Renal cortex interstitium (tissue), 11 donors: ENCODE measurements at regions not wholly inside any gene's neighbourhood (a gene's known extent, or its start where the extent isn't known, plus 50 kb on each side); places are given as distances from the start of the nearest gene placed in this dataset.
A peak's percentile ranks its signal among the peaks of the same experiment; 100 is the strongest.

Experiments used
- DNase-seq, 11 donors: peaks; one replicate each; pipeline ENCODE4 v3.0.0-alpha.2; 2013; ENCODE audit warnings: low read depth in 9 of 11, low spot score in 4 of 11; ENCODE audit errors: extremely low read depth in 1 of 11

DNA sequence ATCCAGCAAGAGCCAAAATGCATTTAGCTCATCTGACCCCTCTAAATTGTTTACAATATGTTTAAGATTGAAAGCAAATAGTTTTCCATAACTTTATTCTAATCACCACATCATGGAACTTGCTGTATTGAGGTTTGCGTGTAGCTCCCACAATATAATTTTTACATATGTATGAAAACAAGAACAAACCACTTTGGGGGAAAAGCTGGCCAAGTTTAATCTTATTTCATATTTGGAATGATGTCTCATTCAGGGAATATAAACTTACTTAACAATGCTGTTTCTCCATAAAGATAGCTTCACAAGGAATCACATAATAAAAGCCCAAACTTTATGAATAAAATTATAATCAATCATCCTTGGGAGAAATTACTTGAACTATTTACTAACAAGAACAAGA is 194.6 kb upstream of the PCSK5 start:
- DNase-seq: no peak

DNA sequence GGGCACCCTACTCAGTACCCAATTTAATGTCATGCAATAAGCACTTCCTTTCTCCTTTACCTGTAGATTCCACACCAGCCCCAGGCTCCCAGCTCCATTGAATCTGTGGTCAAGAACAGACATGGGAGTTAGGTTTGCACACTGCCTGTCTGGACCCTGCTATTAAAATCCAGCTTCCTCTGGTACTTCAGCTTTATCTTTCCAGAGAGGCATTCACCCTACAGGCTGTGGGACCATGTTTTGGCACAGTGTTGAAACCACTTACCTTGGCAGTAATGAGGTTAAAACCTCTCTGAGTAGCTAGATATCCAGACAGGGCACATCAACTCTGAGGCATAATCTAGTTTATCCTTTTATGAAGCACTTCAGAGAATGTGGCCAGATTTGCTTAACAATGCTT is 191.5 kb upstream of the PCSK5 start:
- no peak for DNase-seq

DNA sequence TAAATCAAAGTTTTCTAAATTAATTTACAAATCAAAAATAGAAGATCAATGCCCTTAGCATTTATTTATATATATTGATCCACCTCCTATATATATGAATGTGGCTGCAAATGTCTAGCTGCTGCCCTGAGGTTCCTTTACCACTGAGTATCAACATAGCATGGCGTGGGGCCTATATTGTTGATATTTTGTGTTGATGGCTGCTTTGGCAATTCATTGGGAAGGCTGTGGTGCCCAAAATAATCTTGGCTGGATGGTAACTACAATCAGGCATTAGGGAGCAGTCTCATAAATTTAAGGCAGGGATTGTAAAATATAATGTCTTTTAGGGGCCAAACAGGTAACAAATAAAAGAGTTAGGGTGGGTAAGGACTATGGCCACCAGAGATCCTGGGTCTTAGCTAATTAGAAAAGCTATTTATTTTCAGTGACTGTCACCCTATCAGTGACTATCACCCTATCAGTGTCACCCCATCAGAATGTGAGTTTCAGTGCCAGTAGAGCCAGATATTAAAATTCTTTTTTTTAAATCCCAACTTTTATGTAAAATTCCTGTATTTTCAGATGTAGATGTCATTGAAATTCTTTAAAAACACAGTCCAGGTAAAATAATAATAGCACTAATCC is 190.7 kb upstream of the PCSK5 start:
- no peak for DNase-seq

DNA sequence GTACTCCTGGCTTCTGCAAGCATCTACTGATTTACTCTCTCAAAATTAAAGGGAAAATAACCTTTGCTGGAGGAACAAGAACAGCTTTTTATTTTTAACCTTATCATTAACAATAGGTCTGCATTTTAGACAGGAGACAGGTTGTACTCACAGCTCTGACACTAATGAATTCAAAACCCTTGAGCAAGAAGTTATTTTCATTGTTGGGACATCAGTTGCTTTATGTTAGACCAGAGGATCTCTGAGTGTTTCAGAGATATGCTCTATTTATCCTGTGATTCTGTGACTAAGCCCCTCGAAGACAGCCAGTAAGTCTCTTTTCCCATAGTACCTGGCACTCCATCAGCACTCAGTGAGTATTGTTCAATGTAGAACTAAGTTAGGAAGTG is 190.2 kb upstream of the PCSK5 start:
- no peak for DNase-seq

DNA sequence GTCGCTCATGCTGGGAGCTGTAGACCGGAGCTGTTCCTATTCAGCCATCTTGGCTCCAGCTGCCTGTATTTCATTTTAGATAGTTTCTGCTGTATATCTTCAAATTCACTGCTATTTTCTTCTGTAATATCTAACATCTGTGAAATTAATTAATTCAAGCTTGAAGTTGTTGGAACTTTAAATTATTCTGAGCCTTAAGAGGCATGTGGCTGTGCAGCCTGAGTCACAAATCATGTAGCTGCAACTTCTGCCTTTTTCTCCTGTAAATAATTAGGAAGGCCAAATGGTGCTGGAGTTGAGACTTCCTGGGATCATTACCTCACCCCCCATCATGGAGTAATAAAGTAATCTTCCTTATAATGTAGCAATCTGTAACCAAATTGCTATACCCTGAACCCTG is 183.3 kb upstream of the PCSK5 start:
- DNase-seq: no peak

DNA sequence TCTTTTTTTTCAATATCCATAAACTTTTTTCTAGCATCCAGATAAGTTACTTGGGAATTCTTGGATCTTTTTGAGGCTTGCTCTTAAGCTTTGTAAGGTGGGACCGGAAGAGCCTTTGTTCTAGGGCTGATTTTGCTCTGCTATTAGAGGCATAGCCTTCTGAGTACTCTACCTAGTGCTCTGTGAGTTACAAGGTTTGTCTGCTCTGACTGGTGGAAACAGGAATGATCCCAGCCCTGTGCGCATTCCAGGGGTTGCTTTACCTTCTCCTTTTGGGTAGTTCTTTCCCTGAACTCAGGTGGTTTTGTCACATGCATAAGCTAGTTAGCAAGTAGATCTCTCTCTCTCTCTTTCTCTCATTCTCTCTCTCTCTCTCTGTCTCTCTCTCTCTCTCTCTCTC is 180.8 kb upstream of the PCSK5 start:
- DNase-seq: no peak

DNA sequence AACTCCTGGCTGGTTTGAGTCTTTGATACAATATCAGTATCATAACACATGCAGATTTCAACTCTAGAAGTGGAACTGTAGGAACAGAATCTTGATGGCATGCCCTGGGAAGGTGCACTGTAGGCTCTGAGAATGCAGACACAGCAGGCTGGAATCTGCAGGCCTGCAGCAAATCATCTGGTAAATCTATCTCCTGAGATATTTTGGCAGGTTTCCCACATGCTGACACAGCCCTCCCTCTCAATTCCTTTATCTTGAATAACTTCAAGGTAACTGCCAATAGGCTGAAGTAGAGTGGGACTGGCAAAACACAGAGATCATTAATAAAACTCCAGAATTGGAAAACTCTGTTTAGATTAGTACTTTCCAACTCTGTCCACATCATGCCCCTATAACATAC is 177.8 kb upstream of the PCSK5 start:
- no peak for DNase-seq

DNA sequence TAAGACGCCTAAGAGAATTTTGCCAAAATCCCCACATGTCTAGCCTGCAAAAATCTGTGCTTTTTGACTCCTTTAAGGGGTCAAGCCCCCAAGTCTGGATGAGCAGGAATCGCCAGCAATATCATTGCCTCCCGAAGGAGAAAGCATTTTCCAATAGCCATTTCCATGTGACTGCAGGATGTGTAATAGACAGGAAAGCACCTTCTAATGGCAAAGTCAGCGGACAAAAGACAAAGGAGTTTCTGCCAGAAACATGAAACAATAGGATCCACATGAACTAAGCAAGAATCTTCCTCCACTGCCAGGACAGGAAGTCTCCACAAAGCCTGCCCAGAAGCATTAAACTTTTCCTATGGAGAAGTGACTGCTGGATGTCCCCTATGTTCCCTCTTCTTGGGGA is 177.1 kb upstream of the PCSK5 start:
- DNase-seq: no peak

DNA sequence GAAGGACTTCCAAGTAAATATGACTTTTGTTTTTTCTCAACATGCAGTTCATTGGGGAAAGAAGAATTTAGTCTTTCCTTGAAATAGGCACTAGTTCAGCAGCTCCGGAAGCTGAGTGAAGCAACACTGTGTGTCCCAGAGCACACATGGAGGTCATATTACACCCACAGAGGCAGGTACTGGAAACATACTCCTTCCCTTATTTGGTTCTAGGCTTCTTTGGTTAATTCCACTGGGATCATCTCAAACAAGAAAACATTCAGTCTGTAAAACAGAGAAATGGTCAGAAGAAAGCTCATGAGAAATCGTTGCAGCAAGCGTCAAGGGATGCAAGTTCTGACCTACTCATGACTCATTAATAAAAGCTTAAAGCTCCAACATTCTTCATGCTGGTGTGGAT is 175.1 kb upstream of the PCSK5 start:
- DNase-seq: no peak

DNA sequence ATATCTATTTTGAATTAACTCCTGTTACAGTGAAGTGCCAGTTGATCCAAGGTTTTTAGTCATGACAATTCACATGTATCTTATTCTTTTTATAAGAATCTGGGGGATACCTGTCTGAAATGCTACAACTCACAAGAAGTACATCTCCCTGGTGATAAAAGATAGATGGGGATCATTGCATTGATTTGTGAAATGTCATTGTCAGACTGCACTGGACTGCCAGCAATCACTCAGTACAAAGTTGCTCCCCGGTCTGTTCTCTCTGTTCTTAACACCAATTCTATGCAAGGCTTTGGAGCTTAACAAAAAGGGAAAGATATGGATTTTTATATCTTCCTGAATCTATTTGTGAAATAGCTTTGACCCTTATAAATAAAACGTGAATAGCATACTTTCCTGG is 171.8 kb upstream of the PCSK5 start:
- DNase-seq: no peak

DNA sequence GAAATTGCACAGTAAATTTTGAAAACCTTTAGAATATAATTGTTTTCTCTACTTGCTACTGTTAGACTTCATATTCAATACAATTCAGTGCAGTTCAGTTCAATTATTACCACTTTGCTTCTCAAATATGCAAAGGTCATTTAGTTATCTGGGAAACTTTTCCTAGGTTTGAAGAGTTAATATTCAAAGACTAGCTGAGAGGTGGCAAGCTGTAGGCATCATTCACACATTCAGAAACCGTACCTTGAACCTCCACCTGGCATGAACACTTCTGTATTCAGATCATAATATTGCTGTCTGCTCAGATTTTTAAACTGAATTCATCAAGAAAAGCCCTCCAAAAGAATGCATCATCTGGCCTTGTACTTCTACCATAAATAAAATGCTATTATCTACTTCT is 162.1 kb upstream of the PCSK5 start:
- DNase-seq: no peak

DNA sequence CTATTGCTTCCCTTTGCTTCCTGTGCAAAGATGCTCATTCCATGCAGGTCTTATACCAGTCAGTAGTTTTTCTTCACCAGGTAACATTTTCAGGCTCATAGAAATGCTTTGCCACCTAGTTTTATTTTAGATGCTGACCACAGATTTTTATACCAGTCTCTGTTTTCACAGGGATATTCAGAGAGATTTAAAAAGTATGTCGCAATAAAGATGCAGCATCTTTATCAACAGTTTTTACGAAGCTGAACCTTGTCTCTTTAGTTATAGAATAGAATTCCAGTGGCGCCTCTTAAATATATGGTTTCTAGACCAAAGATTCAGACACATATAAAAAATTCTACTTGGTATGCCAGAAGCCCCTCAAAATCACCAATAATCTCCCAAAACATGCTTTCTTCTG is 155.7 kb upstream of the PCSK5 start:
- DNase-seq: no peak

DNA sequence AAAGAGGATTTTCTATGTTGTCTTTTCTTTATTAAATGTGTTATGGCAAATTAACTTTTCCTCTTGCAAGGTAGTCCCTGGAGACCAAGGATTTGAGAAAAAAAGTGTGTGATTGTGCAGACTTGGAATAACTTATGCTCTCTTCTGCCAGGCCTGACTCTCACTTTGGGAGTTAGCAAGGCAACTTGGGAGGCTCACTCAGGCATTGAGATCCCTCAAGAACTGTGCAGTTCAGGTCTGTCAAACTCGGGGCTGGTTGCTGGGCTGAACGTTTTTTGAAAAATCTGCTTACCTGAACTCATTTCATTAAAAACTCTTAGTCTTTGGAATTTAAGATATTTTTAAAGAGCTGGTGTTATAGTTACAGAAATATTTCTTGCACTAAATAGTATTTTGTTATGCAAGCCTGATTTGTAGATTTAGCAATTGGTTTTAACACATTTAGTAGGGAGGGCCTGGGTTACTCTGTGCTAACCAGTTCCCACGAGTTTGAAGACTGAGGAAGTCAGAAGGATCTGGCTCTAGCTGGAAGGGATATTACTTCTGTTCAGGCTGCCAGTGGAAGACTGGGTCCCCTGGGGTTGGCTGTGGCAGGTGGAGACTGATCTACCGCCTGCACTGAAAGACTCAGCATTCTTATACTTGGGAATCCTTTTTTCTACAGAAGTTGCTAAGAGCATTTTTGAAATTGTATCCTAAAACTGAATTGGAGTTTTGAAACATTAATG is 150.4 kb upstream of the PCSK5 start:
- no peak for DNase-seq

DNA sequence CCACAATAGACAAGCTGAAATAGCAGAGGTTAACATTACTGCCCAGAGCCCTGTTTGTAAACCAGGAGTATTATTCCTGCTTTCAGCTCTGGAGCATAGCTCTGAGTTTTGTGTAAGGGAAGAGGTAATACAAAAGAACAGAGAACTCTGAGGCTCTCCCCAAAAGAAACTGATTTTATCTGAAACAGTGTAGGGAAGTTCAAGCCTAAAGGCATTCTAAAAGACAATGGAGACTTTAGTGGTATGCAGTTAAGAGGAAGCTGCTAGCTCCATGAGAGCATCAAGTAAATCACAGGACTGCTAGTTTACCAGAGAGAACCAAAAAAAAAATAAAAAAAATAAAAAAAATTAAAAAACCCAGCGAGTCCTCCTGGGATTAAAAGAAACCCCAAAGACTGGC is 146.6 kb upstream of the PCSK5 start:
- DNase-seq: no peak

DNA sequence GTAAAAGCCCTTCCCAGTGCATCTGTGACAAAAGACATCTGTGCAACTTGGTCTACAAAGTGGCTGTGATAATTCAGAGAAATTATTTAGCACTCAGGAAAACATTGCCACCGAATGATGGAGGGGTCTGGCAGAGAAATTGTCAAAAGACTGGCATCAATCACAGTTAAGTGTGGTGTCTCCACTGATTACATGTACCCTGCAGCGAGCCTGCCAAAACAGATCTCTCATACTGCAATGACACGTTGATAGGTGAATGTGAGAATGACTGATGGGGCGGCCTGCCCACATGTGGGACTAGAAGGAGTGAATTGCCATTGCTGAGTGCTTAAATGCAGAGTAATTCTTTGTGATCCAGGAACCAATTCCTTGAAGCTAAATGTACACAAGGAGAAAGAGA is 136.4 kb upstream of the PCSK5 start:
- DNase-seq: peak in 1 of 11 donors; percentile 1

DNA sequence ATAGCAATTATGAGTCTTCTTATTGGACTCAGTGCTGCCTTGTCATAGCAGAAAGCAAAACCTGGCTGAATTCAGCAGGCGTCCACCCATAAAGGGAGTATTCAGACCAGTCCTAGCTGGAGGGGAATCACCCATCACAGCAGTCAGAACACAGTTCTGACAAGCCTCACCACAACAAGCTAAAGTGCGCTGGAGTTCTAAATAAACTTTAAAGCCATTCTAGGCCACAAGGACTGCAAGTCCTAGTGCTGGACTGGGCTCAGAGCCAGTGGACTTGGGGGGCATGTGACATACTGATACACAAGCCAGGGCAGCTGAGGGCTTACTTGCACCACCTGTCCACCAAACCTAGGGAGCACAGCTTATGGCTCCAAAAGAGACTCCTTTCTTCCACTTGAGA is 115.3 kb upstream of the PCSK5 start:
- no peak for DNase-seq

DNA sequence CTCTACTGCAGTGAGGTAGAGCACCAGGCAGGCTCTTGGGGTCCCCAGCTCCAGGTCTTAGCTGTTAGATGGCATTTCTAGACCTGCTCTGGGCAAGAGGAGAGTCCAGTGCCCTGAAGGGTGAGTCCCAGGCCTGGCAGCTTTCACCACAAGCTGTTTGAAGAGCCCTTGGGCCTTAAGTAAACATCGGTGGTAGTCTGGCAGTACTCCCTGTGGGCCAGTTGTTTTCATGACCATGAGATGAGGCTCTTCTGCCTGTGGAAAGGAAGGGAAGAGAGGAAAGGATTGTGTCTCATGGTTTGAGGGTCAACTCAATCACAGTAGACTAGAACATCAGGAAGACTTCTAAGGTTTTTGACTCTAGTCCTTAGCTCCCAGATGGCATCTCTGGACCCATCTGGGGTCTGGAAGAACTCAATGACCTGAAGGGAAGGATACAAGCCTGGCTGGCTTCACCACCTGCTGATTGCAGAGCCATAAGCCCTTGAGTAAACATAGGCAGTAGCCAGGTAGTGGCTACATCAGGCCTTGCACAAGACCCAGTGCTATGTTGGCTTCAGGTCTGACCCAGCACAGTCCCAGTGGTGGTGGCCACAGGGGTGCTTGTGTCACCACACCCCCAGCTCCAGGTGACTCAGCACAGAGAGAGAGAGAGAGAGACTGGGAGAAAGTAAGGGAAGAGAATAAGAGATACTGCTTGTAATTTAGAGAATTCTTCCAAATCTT is 114.3 kb upstream of the PCSK5 start:
- DNase-seq: no peak

DNA sequence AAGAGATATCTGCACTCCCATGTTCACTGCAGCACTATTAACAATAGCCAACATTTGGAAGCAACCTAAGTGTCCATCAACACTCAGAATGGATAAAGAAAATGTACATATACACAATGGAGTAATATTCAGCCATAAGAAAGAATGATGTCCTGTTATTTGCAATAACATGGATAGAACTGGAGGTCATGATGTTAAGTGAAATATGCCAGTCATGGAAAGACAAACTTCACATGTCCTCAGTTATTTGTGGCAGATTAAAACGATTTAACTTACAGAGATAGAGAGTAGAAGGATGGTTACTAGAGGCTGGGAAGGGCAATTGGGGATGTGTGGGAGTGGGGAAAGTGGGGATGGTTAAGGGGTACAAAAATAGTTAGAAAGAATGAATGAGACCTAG is 110.3 kb upstream of the PCSK5 start:
- DNase-seq: no peak

DNA sequence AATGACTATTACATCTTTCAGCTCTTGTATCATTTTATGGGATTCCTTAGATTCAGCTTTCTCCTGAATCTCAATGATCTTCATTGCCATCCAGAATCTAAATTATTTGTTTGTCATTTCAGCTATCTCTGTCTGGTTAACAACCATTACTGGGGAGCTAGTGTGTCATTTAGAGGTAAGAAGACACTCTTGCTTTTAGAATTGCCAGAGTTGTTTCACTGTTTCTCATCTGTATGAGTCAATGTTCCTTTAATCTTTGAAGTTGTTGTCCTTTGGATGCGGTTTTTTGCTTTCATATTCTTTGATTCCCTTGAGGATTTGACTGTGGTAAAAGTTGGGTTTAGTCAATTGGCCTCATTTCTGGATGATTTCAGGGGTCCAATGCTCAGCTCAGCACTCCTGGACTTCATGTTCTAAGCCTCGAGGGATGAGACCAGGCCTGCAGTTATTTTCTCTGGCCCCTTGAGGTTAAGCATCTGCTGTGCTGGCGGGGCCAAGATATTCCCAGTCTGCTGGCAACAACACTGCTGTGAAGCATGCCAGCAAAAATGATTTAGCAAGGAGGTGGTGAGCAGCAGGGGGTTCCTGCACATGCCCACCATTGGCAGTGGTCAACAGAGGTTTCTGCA is 102.4 kb upstream of the PCSK5 start:
- no peak for DNase-seq

DNA sequence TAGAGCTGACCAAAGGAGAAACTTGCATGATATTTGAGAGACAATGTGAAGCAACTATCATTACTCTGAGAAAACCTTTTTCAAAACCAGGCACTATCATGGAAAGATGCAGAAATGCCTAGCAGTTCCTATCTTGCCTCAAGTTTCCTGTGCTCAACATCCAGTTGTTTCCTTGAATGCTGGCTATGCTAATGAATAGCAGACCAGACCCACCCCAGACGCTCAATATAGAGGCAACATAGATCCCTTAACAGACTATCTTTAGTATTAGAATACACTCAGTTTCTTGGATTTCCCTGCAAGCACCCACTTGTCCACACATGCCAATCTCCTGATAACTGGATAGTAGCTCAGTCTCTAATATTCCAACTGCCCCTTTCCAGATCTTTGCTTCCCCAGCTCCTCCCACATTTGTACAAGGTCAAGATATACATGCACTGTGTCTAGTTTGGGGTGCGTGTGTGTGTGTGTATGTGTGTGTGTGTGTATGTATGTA is 93.3 kb upstream of the PCSK5 start:
- no peak for DNase-seq
